Mesenchymal stem cell (in vitro differentiated cells and primary cell): ENCODE measurements at regions not wholly inside any gene's neighbourhood (a gene's known extent, or its start where the extent isn't known, plus 50 kb on each side); places are given as distances from the start of the nearest gene placed in this dataset.
A peak's percentile ranks its signal among the peaks of the same experiment; 100 is the strongest.

Experiments
- DNase-seq: peaks from one replicate; pipeline ENCODE4 v3.0.0-alpha.2; 2013
- H2AFZ ChIP-seq: one replicate; pipeline ENCODE4 v1.6.1; 2013; ENCODE audit warnings: low read depth, mild to moderate bottlenecking, control low read depth, inconsistent platforms, low read length, moderate library complexity
- H2AK5ac ChIP-seq: 2 replicates; pipeline ENCODE4 v1.6.1; 2013; ENCODE audit warnings: low read length, moderate library complexity, mild to moderate bottlenecking, inconsistent platforms; ENCODE audit not compliant: severe bottlenecking
- H2BK120ac ChIP-seq: one replicate; pipeline ENCODE4 v1.6.1; 2013; ENCODE audit warnings: low read depth, mild to moderate bottlenecking, inconsistent platforms, low read length, moderate library complexity
- H2BK12ac ChIP-seq, 2 experiments: one replicate each; pipeline ENCODE4 v1.6.1; 2013; ENCODE audit warnings: inconsistent platforms in 2 of 2, low read length in 2 of 2, mild to moderate bottlenecking in 2 of 2, moderate library complexity in 2 of 2, control low read depth in 1 of 2
- H2BK15ac ChIP-seq: one replicate; pipeline ENCODE4 v1.6.1; 2013; ENCODE audit warnings: mild to moderate bottlenecking, low read depth, inconsistent platforms; ENCODE audit not compliant: poor library complexity, severe bottlenecking
- H2BK5ac ChIP-seq: 2 replicates; pipeline ENCODE4 v1.6.1; 2013; ENCODE audit warnings: low read depth, mild to moderate bottlenecking, low read length, control low read depth, inconsistent platforms; ENCODE audit not compliant: poor library complexity, severe bottlenecking
- H3K14ac ChIP-seq, 2 experiments: one replicate each; pipeline ENCODE4 v1.6.1; 2013; ENCODE audit warnings: inconsistent platforms in 2 of 2, low read length in 2 of 2, control low read depth in 1 of 2, mild to moderate bottlenecking in 1 of 2, moderate library complexity in 1 of 2
- H3K18ac ChIP-seq, 2 experiments: one replicate each; pipeline ENCODE4 v1.6.1; 2013; ENCODE audit warnings: inconsistent platforms in 2 of 2, low read length in 2 of 2, control low read depth in 1 of 2, low read depth in 1 of 2, mild to moderate bottlenecking in 1 of 2
- H3K23ac ChIP-seq, 2 experiments: one replicate each; pipeline ENCODE4 v1.6.1; 2013; ENCODE audit warnings: inconsistent platforms in 2 of 2, low read length in 2 of 2, mild to moderate bottlenecking in 2 of 2, moderate library complexity in 2 of 2, control low read depth in 1 of 2
- H3K27ac ChIP-seq: 2 replicates; pipeline ENCODE4 v1.5.1; 2013; ENCODE audit warnings: mild to moderate bottlenecking, moderate library complexity, low read length, control low read depth, inconsistent platforms; ENCODE audit not compliant: poor library complexity, severe bottlenecking
- H3K27me3 ChIP-seq, 2 experiments: 2 replicates each; pipeline versions ENCODE4 v1.6.1 to v1.7.0; 2013; ENCODE audit warnings: low read length in 2 of 2, mild to moderate bottlenecking in 2 of 2, moderate library complexity in 2 of 2, control low read depth in 1 of 2, inconsistent platforms in 1 of 2; ENCODE audit not compliant: control insufficient read depth in 1 of 2, insufficient read depth in 1 of 2
- H3K36me3 ChIP-seq, 2 experiments: 2 replicates each; pipeline versions ENCODE4 v1.6.1 to v1.7.0; 2013; ENCODE audit warnings: low read length in 2 of 2, control low read depth in 1 of 2, inconsistent platforms in 1 of 2, low read depth in 1 of 2, mild to moderate bottlenecking in 1 of 2; ENCODE audit not compliant: insufficient read depth in 2 of 2, control insufficient read depth in 1 of 2
- H3K4ac ChIP-seq, 2 experiments: one replicate each; pipeline ENCODE4 v1.6.1; 2013; ENCODE audit warnings: inconsistent platforms in 2 of 2, low read length in 2 of 2, mild to moderate bottlenecking in 2 of 2, moderate library complexity in 2 of 2, control low read depth in 1 of 2, low read depth in 1 of 2
- H3K4me1 ChIP-seq: 2 replicates; pipeline ENCODE4 v1.6.1; 2013; ENCODE audit warnings: low read depth, low read length, control low read depth; ENCODE audit not compliant: control insufficient read depth, insufficient read depth
- H3K4me2 ChIP-seq: 2 replicates; pipeline ENCODE4 v1.6.1; 2013; ENCODE audit warnings: low read length, mild to moderate bottlenecking, inconsistent platforms; ENCODE audit not compliant: poor library complexity, severe bottlenecking
- H3K4me3 ChIP-seq, 2 experiments: 2 replicates each; pipeline versions ENCODE4 v1.5.1 to v1.7.0; 2013; ENCODE audit warnings: low read length in 2 of 2, mild to moderate bottlenecking in 2 of 2, control low read depth in 1 of 2, low read depth in 1 of 2; ENCODE audit not compliant: insufficient read depth in 1 of 2
- H3K79me1 ChIP-seq: replicated peaks from 2 replicates; pipeline ENCODE4 v1.6.1; 2013; ENCODE audit warnings: mild to moderate bottlenecking, control low read depth, low read length, inconsistent platforms; ENCODE audit not compliant: poor library complexity, severe bottlenecking
- H3K9ac ChIP-seq: 2 replicates; pipeline ENCODE4 v1.7.0; 2013; ENCODE audit warnings: mild to moderate bottlenecking, low read length, moderate library complexity
- H3K9me3 ChIP-seq: 2 replicates; pipeline ENCODE4 v1.7.0; 2013; ENCODE audit warnings: mild to moderate bottlenecking, low read length; ENCODE audit not compliant: control insufficient read depth
- H4K8ac ChIP-seq: one replicate; pipeline ENCODE4 v1.6.1; 2013; ENCODE audit warnings: inconsistent platforms, mild to moderate bottlenecking, low read length, moderate library complexity
- H4K91ac ChIP-seq: one replicate; pipeline ENCODE4 v1.6.1; 2013; ENCODE audit warnings: mild to moderate bottlenecking, low read length, inconsistent platforms
- WGBS: methylation state at CpG from one replicate; pipeline ENCODE4 v1.1.7; 2013; ENCODE audit warnings: mixed read lengths; 5-methylcytosine and 5-hydroxymethylcytosine counted together

- Histone ChIP-seq H3K4ac (no peak overlapping the region), H3K9me3 (no peaks in the 10 kb centered on the region), H2BK5ac (no peak overlapping the region), H3K9ac (no peak overlapping the region), H3K36me3 (no peaks in the 10 kb centered on the region), H3K4me2 (no peak overlapping the region), H3K4me1 (no peaks in the 10 kb centered on the region), H2BK12ac (no peak overlapping the region), H3K27me3 (peaks cover 0 to 7% of the 10 kb centered on the region in 2 experiments), H2AFZ (no peak overlapping the region), H3K14ac (no peak overlapping the region), H4K8ac (peak overlapping the region; percentile 46), H3K18ac (peak overlapping the region in 1 of 2 experiments; percentile 28), H3K4me3 (no peak overlapping the region), H4K91ac (peak overlapping the region; percentile 29), H3K79me1 (no peaks in the 10 kb centered on the region), H2BK120ac (no peak overlapping the region), H2AK5ac (no peak overlapping the region), H3K27ac (no peak overlapping the region), H2BK15ac (no peak overlapping the region), H3K23ac (no peak overlapping the region)
- DNase-seq = no peak
- 89% methylated on average over 4 of the region's 4 CpGs for WGBS
Measured at GRCh38 chr11:15576769-15577168, 462.0 kb downstream of the INSC start.

GRCh38 chr11:15577519-15577918 lies 462.8 kb downstream of the INSC start:
- Histone ChIP-seq H3K4me1 (no peaks in the 10 kb centered on the region), H2BK120ac (no peak overlapping the region), H4K8ac (no peak overlapping the region), H3K27me3 (peaks cover 0 to 7% of the 10 kb centered on the region in 2 experiments), H3K18ac (no peak overlapping the region), H3K9ac (no peak overlapping the region), H2BK5ac (no peak overlapping the region), H2AK5ac (no peak overlapping the region), H3K14ac (no peak overlapping the region), H3K4ac (no peak overlapping the region), H3K23ac (no peak overlapping the region), H3K36me3 (no peaks in the 10 kb centered on the region), H3K9me3 (no peaks in the 10 kb centered on the region), H3K27ac (no peak overlapping the region), H2BK15ac (no peak overlapping the region), H2AFZ (no peak overlapping the region), H4K91ac (no peak overlapping the region), H3K4me2 (no peak overlapping the region), H3K4me3 (no peak overlapping the region), H3K79me1 (no peaks in the 10 kb centered on the region), H2BK12ac (no peak overlapping the region)
- WGBS = no CpG with 5 or more reads among the region's 2 CpGs
- DNase-seq = peak; percentile 68

- H2BK12ac ChIP-seq = peak overlapping the region; percentile 18 to 33
- no peak overlapping the region for H3K9ac ChIP-seq
- no peak overlapping the region for H2BK15ac ChIP-seq
- H3K14ac ChIP-seq = no peak overlapping the region
- no peak overlapping the region for H3K23ac ChIP-seq
- H3K4ac ChIP-seq = no peak overlapping the region
- no peaks in the 10 kb centered on the region for H3K79me1 ChIP-seq
- no peak overlapping the region for H4K91ac ChIP-seq
- no peak overlapping the region for H3K4me3 ChIP-seq
- no peak overlapping the region for H3K18ac ChIP-seq
- H3K27me3 ChIP-seq = peaks cover 0 to 6% of the 10 kb centered on the region in 2 experiments
- WGBS = 76% methylated on average over 12 of the region's 12 CpGs
- H2AFZ ChIP-seq = no peak overlapping the region
- no peaks in the 10 kb centered on the region for H3K4me1 ChIP-seq
- H3K36me3 ChIP-seq = no peaks in the 10 kb centered on the region
- no peak overlapping the region for H3K4me2 ChIP-seq
- no peak overlapping the region for H2BK120ac ChIP-seq
- H3K9me3 ChIP-seq = no peaks in the 10 kb centered on the region
- no peak overlapping the region for H4K8ac ChIP-seq
- no peak overlapping the region for H2AK5ac ChIP-seq
- H3K27ac ChIP-seq = no peak overlapping the region
- H2BK5ac ChIP-seq = no peak overlapping the region
- DNase-seq = no peak
Measured at GRCh38 chr11:15579287-15580001, 464.7 kb downstream of the INSC start.

GRCh38 chr11:15580056-15580774 lies 465.5 kb downstream of the INSC start:
- Histone ChIP-seq H3K79me1 (no peaks in the 10 kb centered on the region), H2BK12ac (peak overlapping the region in 1 of 2 experiments; percentile 18), H3K4me1 (no peaks in the 10 kb centered on the region), H3K14ac (no peak overlapping the region), H2AK5ac (no peak overlapping the region), H3K23ac (no peak overlapping the region), H3K4ac (no peak overlapping the region), H2BK120ac (no peak overlapping the region), H3K4me2 (no peak overlapping the region), H3K9ac (no peak overlapping the region), H3K27ac (no peak overlapping the region), H2AFZ (no peak overlapping the region), H2BK5ac (no peak overlapping the region), H2BK15ac (no peak overlapping the region), H3K9me3 (no peaks in the 10 kb centered on the region), H3K4me3 (no peak overlapping the region), H4K8ac (no peak overlapping the region), H3K18ac (no peak overlapping the region), H4K91ac (peak overlapping the region; percentile 71), H3K27me3 (no peaks in the 10 kb centered on the region), H3K36me3 (no peaks in the 10 kb centered on the region)
- DNase-seq = no peak
- WGBS = 100% methylated on average over 1 of the region's 1 CpG
